WERI-Rb-1 (cell line): ENCODE measurements at regions not wholly inside any gene's neighbourhood (a gene's known extent, or its start where the extent isn't known, plus 50 kb on each side); places are given as distances from the start of the nearest gene placed in this dataset.

ENCODE experiments used
- DNase-seq: peaks from one replicate; pipeline ENCODE4 v3.0.0-alpha.2; 2020
- H3K27ac ChIP-seq: fragments of 250-450 bp; sonication (Bioruptor Pico); 2 replicates; pipeline ENCODE4 v1.5.1; 2020; ENCODE audit warnings: mild to moderate bottlenecking, moderate library complexity
- H3K27me3 ChIP-seq: fragments of 250-450 bp; sonication (Bioruptor Pico); 2 replicates; pipeline ENCODE4 v1.5.1; 2021; ENCODE audit warnings: mild to moderate bottlenecking, low read depth, moderate library complexity; ENCODE audit not compliant: insufficient read depth, severe bottlenecking
- H3K36me3 ChIP-seq: fragments of 250-450 bp; sonication (Bioruptor Pico); 2 replicates; pipeline ENCODE4 v1.5.1; 2020; ENCODE audit warnings: mild to moderate bottlenecking, moderate library complexity
- H3K4me3 ChIP-seq: 2 replicates; pipeline ENCODE4 v1.5.1; 2011; ENCODE audit warnings: low read depth, mild to moderate bottlenecking, control low read depth, low read length
- H3K9me3 ChIP-seq: fragments of 250-450 bp; sonication (Bioruptor Pico); 2 replicates; pipeline ENCODE4 v1.5.1; 2021; ENCODE audit warnings: mild to moderate bottlenecking, moderate library complexity; ENCODE audit not compliant: severe bottlenecking
- TF ChIP-seq, protein P1 (sequence below): IDR thresholded peaks from 2 replicates; pipeline ENCODE4 v1.5.1; 2011; ENCODE audit warnings: low read depth, mild to moderate bottlenecking, control low read depth, inconsistent platforms, low read length

DNA sequence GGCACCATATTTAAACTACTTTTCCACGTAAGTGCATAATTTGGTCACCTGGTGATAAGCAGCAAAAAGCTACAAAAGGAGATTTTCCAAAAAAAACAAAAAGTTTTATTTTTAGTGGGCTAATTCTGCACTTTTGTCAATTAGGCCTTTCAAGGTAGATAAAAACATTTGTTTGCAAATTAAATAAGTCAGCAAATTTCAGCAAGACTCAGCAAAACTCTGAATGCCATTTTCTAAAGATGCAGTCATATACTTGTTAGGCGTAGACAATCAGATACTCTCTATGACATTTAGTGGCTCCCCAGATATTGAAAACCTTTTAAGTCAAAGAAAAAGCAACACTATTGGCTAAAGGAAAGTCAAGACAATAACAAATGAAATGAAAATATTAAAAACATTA, 400.2 kb upstream of the GOLIM4 start:
- no peak overlapping the region for H3K27ac ChIP-seq
- no peaks in the 10 kb centered on the region for H3K36me3 ChIP-seq
- H3K9me3 ChIP-seq = no peaks in the 10 kb centered on the region
- TF ChIP-seq, protein P1, sequence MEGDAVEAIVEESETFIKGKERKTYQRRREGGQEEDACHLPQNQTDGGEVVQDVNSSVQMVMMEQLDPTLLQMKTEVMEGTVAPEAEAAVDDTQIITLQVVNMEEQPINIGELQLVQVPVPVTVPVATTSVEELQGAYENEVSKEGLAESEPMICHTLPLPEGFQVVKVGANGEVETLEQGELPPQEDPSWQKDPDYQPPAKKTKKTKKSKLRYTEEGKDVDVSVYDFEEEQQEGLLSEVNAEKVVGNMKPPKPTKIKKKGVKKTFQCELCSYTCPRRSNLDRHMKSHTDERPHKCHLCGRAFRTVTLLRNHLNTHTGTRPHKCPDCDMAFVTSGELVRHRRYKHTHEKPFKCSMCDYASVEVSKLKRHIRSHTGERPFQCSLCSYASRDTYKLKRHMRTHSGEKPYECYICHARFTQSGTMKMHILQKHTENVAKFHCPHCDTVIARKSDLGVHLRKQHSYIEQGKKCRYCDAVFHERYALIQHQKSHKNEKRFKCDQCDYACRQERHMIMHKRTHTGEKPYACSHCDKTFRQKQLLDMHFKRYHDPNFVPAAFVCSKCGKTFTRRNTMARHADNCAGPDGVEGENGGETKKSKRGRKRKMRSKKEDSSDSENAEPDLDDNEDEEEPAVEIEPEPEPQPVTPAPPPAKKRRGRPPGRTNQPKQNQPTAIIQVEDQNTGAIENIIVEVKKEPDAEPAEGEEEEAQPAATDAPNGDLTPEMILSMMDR = no peak
- no peaks in the 10 kb centered on the region for H3K27me3 ChIP-seq
- no peak for DNase-seq
- no peak overlapping the region for H3K4me3 ChIP-seq

DNA sequence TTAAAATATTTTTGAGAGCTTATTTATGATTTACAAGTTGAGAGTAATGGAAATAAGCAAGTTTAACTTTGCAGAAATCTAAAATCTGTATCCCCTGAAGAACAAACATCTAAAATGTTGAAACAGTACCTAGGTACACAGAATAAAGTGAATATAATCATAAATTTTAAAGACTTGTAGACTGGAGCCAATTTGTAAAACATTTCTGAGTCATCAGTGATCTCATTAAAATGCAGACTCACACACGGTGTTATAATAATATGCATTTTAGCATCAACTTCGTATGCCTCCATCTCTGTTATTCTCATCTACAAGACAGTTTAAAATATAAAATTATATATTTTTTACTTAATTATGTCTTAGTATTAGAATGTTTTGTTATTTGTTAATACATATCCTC, 399.5 kb upstream of the GOLIM4 start:
- Histone ChIP-seq H3K36me3 (no peaks in the 10 kb centered on the region), H3K27ac (no peak overlapping the region), H3K9me3 (no peaks in the 10 kb centered on the region), H3K27me3 (no peaks in the 10 kb centered on the region), H3K4me3 (no peak overlapping the region)
- no peak for DNase-seq
- TF ChIP-seq, protein P1 = no peak

DNA sequence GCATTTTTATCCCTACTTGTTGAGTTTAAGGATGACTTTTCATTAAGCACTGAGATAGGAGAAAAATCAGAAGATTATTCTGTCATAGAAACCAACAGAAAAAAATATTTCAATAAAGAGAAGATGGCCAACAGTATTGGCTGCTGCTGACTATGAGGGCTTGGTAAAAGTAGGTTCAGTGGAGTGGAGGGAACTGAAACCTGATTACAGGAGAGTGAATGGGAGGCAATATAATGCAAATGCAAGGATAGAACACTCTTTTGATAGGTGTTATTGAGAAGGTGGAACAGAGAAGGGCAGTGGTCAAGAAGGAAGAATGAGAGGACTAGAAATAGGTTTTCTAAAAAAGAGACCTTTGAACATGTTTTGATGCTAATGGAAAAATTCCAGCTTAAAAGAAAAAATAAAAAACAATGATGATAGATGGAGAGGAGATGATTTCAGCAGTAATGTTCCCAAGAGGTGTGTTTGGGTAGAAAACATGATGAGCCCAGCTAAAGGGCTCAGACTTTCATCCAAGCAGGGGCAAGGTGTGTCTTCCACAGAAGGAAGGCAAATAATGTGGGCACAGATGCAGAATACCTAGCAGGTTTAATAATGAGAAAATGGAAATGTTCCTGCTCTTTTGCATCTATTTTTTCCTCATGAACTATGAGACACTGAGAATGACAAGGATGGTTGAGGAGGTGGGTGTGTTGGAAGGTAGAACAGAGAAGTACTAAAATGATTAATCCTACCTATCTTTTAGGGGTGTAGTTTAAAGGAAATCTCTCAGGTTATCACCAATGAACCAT, 397.9 kb upstream of the GOLIM4 start:
- TF ChIP-seq, protein P1 = no peak
- DNase-seq = no peak
- H3K9me3 ChIP-seq = no peaks in the 10 kb centered on the region
- no peak overlapping the region for H3K4me3 ChIP-seq
- H3K27me3 ChIP-seq = no peaks in the 10 kb centered on the region
- H3K27ac ChIP-seq = no peak overlapping the region
- no peaks in the 10 kb centered on the region for H3K36me3 ChIP-seq

DNA sequence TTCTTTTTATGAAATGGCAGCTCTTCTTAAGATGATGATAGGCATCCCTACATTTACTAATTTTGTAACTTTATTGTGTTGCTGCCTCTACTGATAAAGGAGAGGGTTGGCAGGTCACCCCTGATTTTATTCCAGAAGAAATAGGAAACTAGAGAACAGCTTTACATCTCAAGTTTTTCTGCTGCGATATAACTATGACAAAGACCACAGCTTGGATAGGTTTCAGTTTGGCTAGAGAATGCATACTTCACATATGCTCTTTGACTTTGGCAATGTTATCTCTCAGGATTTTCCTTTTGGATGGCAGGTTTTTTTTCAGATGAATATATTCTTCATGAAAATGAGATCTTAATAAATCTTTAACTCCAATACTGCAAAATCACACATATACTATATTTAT, 395.3 kb upstream of the GOLIM4 start:
- H3K4me3 ChIP-seq = no peak overlapping the region

DNA sequence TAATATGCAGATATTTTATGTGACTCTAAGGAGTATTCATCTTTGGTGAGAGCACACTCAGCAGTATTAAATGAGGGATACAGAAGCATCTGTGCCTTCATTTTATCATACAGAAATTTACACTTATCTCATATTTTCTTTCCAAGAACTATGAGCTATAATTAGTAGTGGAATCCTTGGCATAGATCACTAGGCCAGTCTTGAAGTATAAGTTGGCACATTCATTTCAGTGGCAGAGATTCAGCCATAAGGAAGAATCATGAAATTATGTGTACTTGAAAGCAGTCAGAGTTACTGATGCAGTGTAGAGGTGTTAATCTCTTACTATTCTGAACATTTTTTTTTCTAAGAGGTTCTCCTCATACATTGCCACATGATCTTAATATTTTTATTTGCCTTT, 393.6 kb upstream of the GOLIM4 start:
- no peaks in the 10 kb centered on the region for H3K9me3 ChIP-seq
- DNase-seq = no peak
- H3K4me3 ChIP-seq = no peak overlapping the region
- TF ChIP-seq, protein P1 = no peak
- H3K36me3 ChIP-seq = no peaks in the 10 kb centered on the region
- no peak overlapping the region for H3K27ac ChIP-seq
- H3K27me3 ChIP-seq = no peaks in the 10 kb centered on the region

More for the DNA sequence above, 395.3 kb upstream of the GOLIM4 start:
- Histone ChIP-seq H3K9me3 (no peaks in the 10 kb centered on the region), H3K27me3 (no peaks in the 10 kb centered on the region), H3K36me3 (no peaks in the 10 kb centered on the region), H3K27ac (no peak overlapping the region)
- no peak for DNase-seq
- TF ChIP-seq, protein P1 = no peak

DNA sequence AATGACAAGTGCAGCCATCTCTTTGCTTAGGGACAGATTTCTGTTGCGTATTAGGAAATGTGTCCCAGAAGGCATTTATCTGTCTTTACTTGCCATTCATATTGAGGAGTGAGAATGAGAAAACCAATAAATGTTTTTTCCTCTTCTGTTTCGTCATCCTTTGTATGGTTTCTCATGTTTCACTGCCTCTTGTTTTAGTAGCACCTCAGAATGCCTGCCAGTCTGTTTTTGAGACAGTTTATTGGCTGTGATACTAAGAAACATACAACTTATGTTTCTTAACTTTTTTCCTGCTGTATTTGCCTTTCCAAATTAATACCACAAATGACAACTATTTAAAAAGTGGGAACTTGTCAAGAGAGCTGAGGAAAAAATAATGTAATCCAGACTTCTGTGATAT, 390.2 kb upstream of the GOLIM4 start:
- no peak overlapping the region for H3K27ac ChIP-seq
- no peak for DNase-seq
- no peaks in the 10 kb centered on the region for H3K9me3 ChIP-seq
- H3K36me3 ChIP-seq = no peaks in the 10 kb centered on the region
- no peaks in the 10 kb centered on the region for H3K27me3 ChIP-seq
- TF ChIP-seq, protein P1 = no peak
- H3K4me3 ChIP-seq = no peak overlapping the region
